SK-N-SH treated with all-trans-retinoic acid at 6 μM for 48 hours (cell line): ENCODE measurements at regions not wholly inside any gene's neighbourhood (a gene's known extent, or its start where the extent isn't known, plus 50 kb on each side); places are given as distances from the start of the nearest gene placed in this dataset.

Source experiments
- ARNTL ChIP-seq: fragments of 450-650 bp; formaldehyde crosslinking; IDR thresholded peaks from 2 replicates; pipeline ENCODE4 v1.5.0; 2020; ENCODE audit warnings: low read depth, mild to moderate bottlenecking, moderate library complexity, borderline replicate concordance
- BACH2 ChIP-seq: fragments of 250-450 bp; sonication (Bioruptor Pico); IDR thresholded peaks from 2 replicates; pipeline ENCODE4 v1.9.0; 2021; ENCODE audit warnings: mild to moderate bottlenecking, borderline replicate concordance
- CREB5 ChIP-seq: fragments of 250-450 bp; sonication (Bioruptor Pico); IDR thresholded peaks from 2 replicates; pipeline ENCODE4 v1.5.1; 2020; ENCODE audit warnings: low read depth, mild to moderate bottlenecking, moderate library complexity
- CSDC2 ChIP-seq: fragments of 250-450 bp; sonication (Bioruptor Pico); IDR thresholded peaks from 2 replicates; pipeline ENCODE4 v1.5.0; 2020; ENCODE audit warnings: mild to moderate bottlenecking, moderate library complexity
- ESRRG ChIP-seq: fragments of 250-450 bp; sonication (Bioruptor Pico); IDR thresholded peaks from 2 replicates; pipeline ENCODE4 v1.6.1; 2021; ENCODE audit warnings: mild to moderate bottlenecking
- PPARA ChIP-seq: fragments of 250-450 bp; sonication (Bioruptor Pico); IDR thresholded peaks from 2 replicates; pipeline ENCODE4 v1.5.0; 2020; ENCODE audit warnings: mild to moderate bottlenecking, borderline replicate concordance
- ZC3H10 ChIP-seq: fragments of 250-450 bp; sonication (Bioruptor Pico); IDR thresholded peaks from 2 replicates; pipeline ENCODE4 v1.5.1; 2021; ENCODE audit warnings: mild to moderate bottlenecking, moderate library complexity
- ZFP3 ChIP-seq: fragments of 250-450 bp; sonication (Bioruptor Pico); IDR thresholded peaks from 2 replicates; pipeline ENCODE4 v1.5.0; 2020; ENCODE audit warnings: mild to moderate bottlenecking, moderate library complexity
- ZFP30 ChIP-seq: fragments of 450-650 bp; formaldehyde crosslinking; IDR thresholded peaks from 2 replicates; pipeline ENCODE4 v1.5.0; 2022; ENCODE audit warnings: mild to moderate bottlenecking, moderate library complexity
- TF ChIP-seq, protein P1 (sequence below): fragments of 250-450 bp; sonication (Bioruptor Pico); IDR thresholded peaks from 2 replicates; pipeline ENCODE4 v1.8.0; 2020; ENCODE audit warnings: mild to moderate bottlenecking, moderate library complexity, borderline replicate concordance
- TF ChIP-seq, protein P2 (sequence below): fragments of 250-450 bp; sonication (Bioruptor Pico); IDR thresholded peaks from 2 replicates; pipeline ENCODE4 v1.8.0; 2021; ENCODE audit warnings: low read depth, mild to moderate bottlenecking, moderate library complexity, borderline replicate concordance
- TF ChIP-seq, protein P3 (sequence below): fragments of 250-450 bp; sonication (Bioruptor Pico); IDR thresholded peaks from 2 replicates; pipeline ENCODE4 v1.5.0; 2020; ENCODE audit warnings: mild to moderate bottlenecking, moderate library complexity

DNA sequence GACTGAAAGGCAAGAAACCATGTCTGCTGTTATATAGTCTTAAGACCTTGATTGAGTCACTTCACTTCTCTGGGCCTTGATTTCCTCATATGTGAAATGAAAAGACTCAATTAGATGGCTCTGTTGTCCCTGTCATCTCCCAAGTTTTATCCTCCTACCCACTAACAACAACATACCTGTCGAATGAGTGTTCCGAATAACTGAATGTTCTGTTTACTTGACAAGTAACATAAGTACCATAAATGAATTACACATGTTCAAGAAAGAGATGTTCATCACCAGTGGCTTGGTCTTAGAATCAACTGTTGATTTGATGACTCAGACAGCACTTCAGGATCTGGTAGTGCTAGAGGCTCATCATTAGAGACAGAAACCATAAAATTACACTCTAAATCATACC, 311.7 kb downstream of the VPS13C start:
- TF ChIP-seq, protein P1, sequence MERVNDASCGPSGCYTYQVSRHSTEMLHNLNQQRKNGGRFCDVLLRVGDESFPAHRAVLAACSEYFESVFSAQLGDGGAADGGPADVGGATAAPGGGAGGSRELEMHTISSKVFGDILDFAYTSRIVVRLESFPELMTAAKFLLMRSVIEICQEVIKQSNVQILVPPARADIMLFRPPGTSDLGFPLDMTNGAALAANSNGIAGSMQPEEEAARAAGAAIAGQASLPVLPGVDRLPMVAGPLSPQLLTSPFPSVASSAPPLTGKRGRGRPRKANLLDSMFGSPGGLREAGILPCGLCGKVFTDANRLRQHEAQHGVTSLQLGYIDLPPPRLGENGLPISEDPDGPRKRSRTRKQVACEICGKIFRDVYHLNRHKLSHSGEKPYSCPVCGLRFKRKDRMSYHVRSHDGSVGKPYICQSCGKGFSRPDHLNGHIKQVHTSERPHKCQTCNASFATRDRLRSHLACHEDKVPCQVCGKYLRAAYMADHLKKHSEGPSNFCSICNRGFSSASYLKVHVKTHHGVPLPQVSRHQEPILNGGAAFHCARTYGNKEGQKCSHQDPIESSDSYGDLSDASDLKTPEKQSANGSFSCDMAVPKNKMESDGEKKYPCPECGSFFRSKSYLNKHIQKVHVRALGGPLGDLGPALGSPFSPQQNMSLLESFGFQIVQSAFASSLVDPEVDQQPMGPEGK, result no peak
- no peak for TF ChIP-seq CSDC2 (CRISPR knock-in tag)
- no peak for TF ChIP-seq ARNTL (CRISPR knock-in tag)
- no peak for TF ChIP-seq PPARA
- TF ChIP-seq ZC3H10, result no peak
- no peak for TF ChIP-seq ESRRG (CRISPR knock-in tag)
- TF ChIP-seq, protein P2, sequence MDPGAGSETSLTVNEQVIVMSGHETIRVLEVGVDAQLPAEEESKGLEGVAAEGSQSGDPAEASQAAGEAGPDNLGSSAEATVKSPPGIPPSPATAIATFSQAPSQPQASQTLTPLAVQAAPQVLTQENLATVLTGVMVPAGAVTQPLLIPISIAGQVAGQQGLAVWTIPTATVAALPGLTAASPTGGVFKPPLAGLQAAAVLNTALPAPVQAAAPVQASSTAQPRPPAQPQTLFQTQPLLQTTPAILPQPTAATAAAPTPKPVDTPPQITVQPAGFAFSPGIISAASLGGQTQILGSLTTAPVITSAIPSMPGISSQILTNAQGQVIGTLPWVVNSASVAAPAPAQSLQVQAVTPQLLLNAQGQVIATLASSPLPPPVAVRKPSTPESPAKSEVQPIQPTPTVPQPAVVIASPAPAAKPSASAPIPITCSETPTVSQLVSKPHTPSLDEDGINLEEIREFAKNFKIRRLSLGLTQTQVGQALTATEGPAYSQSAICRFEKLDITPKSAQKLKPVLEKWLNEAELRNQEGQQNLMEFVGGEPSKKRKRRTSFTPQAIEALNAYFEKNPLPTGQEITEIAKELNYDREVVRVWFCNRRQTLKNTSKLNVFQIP (CRISPR knock-in tag), result no peak
- TF ChIP-seq ZFP3 (CRISPR knock-in tag), result no peak
- TF ChIP-seq BACH2 (CRISPR knock-in tag), result no peak
- TF ChIP-seq ZFP30, result no peak
- TF ChIP-seq, protein P3, sequence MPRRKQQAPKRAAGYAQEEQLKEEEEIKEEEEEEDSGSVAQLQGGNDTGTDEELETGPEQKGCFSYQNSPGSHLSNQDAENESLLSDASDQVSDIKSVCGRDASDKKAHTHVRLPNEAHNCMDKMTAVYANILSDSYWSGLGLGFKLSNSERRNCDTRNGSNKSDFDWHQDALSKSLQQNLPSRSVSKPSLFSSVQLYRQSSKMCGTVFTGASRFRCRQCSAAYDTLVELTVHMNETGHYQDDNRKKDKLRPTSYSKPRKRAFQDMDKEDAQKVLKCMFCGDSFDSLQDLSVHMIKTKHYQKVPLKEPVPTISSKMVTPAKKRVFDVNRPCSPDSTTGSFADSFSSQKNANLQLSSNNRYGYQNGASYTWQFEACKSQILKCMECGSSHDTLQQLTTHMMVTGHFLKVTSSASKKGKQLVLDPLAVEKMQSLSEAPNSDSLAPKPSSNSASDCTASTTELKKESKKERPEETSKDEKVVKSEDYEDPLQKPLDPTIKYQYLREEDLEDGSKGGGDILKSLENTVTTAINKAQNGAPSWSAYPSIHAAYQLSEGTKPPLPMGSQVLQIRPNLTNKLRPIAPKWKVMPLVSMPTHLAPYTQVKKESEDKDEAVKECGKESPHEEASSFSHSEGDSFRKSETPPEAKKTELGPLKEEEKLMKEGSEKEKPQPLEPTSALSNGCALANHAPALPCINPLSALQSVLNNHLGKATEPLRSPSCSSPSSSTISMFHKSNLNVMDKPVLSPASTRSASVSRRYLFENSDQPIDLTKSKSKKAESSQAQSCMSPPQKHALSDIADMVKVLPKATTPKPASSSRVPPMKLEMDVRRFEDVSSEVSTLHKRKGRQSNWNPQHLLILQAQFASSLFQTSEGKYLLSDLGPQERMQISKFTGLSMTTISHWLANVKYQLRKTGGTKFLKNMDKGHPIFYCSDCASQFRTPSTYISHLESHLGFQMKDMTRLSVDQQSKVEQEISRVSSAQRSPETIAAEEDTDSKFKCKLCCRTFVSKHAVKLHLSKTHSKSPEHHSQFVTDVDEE, result no peak
- no peak for TF ChIP-seq CREB5 (CRISPR knock-in tag)
